ENCODE measurements at regions not wholly inside any gene's neighbourhood (a gene's known extent, or its start where the extent isn't known, plus 50 kb on each side); places are given as distances from the start of the nearest gene placed in this dataset.

GRCh38 chr2:41879235-41879916, 168.4 kb upstream of the PKDCC start:
- TF ChIP-seq USF2 (IDR thresholded peaks at IDR 0.05) (no peak), CTCF (IDR thresholded peaks at IDR 0.05) (no peak), POLR2A (IDR thresholded peaks at IDR 0.05; ENCODE audit: low read length) (no peak), REST (IDR thresholded peaks at IDR 0.05) (no peak), EP300 (IDR thresholded peaks at IDR 0.05) (no peak), JUN (IDR thresholded peaks at IDR 0.05) (no peak), ZSCAN20 (CRISPR knock-in tag; IDR thresholded peaks at IDR 0.05) (no peak), MAX (IDR thresholded peaks at IDR 0.05) (no peak), NR3C1 (IDR thresholded peaks at IDR 0.05) (no peak), GATA3 (IDR thresholded peaks at IDR 0.05; ENCODE audit: borderline replicate concordance) (no peak), PBX3 (IDR thresholded peaks at IDR 0.05) (no peak)

Data from A549 (cell line).